ENCODE measurements at regions not wholly inside any gene's neighbourhood (a gene's known extent, or its start where the extent isn't known, plus 50 kb on each side); places are given as distances from the start of the nearest gene placed in this dataset.

DNA sequence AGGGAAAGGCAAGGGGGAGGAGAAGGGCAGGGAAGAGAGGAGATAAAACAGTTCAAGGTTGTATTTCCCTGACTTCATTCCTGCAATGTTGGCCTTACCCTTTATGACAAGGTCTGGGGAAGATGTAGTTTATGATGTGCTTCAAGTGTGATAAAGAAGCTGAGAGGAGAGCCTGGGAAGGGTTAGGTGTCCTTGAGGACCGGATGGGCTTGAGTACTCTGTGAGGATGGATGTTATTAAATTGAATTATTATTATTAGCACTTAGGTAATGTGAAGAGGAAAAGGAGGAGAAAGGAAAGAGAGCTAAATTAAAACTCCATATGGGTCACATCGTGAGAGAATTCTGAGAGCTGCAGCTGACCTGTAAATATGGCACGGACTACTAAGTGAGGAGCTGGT, 719.4 kb upstream of the CELF4 start (continued):
- TF ChIP-seq CHD7 (IDR thresholded peaks at IDR 0.05; ENCODE audit: insufficient replicate concordance, low read length) (no peak), HDAC6 (IDR thresholded peaks at IDR 0.05; ENCODE audit: low read depth, low read length) (no peak), SIX5 (IDR thresholded peaks at IDR 0.05; ENCODE audit: low read depth, low read length) (no peak), SAP30 (IDR thresholded peaks at IDR 0.05; ENCODE audit: insufficient read depth, insufficient replicate concordance, low read length) (no peak), JUN (IDR thresholded peaks at IDR 0.05; ENCODE audit: low read depth, low read length) (no peak), EGR1 (IDR thresholded peaks at IDR 0.05; ENCODE audit: borderline replicate concordance, low read depth, low read length) (no peak), MAX (IDR thresholded peaks at IDR 0.05) (no peak), RFX5 (IDR thresholded peaks at IDR 0.05; ENCODE audit: borderline replicate concordance, low read depth, low read length) (no peak)

Data from H1 (cell line).